GM10266 (cell line): ENCODE measurements at regions not wholly inside any gene's neighbourhood (a gene's known extent, or its start where the extent isn't known, plus 50 kb on each side); places are given as distances from the start of the nearest gene placed in this dataset.

Source experiments
- DNase-seq: peaks from one replicate; pipeline ENCODE4 v3.0.0; 2012; ENCODE audit errors: extremely low spot score
- CTCF ChIP-seq: IDR thresholded peaks from 2 replicates; pipeline ENCODE4 v1.5.1; 2012; ENCODE audit warnings: mild to moderate bottlenecking, low read depth; ENCODE audit not compliant: control insufficient read depth, insufficient read depth; ENCODE audit errors: missing control alignments

DNA sequence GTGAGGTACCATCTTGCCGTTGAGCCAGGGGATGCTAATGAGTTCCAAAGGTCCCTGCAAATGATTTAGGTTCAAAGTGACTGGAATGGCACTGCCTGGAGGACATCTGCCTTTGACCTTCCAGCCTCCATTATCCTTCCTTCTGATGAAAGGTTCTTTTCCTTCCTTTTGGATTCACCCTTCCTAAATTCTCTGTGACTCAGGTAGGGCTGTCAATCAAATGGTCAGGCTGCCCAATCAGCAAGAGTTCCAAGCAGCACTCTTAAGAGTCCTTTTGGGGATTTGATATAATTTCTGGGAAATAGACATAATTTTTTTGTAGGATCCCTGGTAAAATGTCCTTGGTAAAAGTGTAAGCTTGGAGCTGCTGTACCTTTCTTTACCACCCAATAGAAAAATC, 58.8 kb upstream of the LMO4 start:
- no peak for TF ChIP-seq CTCF
- no peak for DNase-seq

DNA sequence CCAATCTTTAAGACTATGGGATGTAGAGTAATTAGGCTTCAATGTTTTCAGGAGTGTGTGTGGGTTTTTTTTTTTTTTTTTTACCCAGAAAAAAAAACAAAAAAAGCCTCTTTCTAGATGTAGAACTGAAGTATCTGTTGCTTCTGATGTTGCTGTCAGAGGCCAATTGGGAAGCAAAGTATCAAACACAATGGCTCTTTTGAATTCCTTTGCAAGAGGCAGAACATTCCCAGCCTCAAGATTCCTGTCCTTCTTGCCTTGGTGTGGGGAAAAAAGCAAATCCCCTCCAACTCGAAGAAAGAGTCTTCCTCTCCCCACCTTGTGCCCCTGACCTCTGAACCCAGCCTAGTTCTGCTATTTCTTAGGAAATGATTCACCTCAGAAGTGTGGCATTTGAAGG, 55.4 kb upstream of the LMO4 start:
- DNase-seq = no peak
- TF ChIP-seq CTCF = no peak

GRCh38 chr1:87274851-87275250, 53.8 kb upstream of the LMO4 start:
- no peak for TF ChIP-seq CTCF
- DNase-seq = no peak

GRCh38 chr1:87278825-87279535, 49.7 kb upstream of the LMO4 start:
- TF ChIP-seq CTCF = no peak
- DNase-seq = no peak
